ENCODE measurements at regions not wholly inside any gene's neighbourhood (a gene's known extent, or its start where the extent isn't known, plus 50 kb on each side); places are given as distances from the start of the nearest gene placed in this dataset.

DNA sequence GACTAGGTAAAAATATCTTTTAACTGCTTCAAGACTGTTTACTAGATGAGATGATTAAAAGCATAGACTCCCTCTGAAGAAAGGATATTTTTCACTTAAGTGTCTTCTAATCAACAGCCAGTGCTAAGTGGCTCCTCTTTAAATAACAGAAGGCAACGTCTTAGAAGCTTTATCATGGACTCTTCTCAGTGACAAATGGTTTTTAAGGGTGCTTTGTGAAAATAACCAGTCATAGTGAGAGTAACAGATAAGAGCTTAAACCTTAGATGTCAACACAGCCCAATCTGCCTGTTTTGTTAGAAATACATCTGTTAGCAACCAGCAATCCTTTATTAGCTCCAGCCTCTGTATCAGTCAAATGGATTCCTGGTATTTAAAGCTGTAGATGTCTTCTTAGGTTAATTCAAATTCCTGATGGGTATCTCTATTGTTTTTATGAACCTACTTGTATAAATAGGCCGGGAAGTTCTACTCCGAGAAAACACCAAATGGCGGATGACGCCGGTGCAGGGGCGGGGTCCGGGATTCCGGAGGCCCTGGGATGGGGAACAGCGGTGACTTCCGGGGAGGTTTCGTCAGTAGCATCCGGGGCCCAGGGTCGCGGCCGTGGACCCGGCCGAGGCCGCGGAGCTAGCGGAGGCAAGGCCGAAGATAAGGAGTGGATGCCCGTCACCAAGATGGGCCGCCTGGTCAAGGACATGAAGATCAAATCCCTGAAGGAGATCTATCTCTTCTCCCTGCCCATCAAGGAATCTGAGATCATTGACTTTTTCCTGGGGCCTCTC, 285.4 kb downstream of the GPR37 start:
- Histone ChIP-seq H3K9me1 (ENCODE audit: control insufficient read depth, insufficient read depth, low read length) (no peaks in the 10 kb centered on the region), H3K4me1 (replicated peaks in 1 of 2; ENCODE audit: control insufficient read depth in 2 of 2, insufficient read depth in 2 of 2, low read length in 2 of 2) (no peaks in the 10 kb centered on the region), H3K36me3 (ENCODE audit: control insufficient read depth, insufficient read depth, low read length) (no peaks in the 10 kb centered on the region), H4K20me1 (replicated peaks; ENCODE audit: control insufficient read depth, insufficient read depth, low read length) (no peaks in the 10 kb centered on the region), H3K79me2 (ENCODE audit: control insufficient read depth, insufficient read depth, low read length) (no peaks in the 10 kb centered on the region), H3K9me3 (replicated peaks; ENCODE audit: control insufficient read depth, insufficient read depth, low read depth, low read length) (no peaks in the 10 kb centered on the region), H2AFZ (ENCODE audit: low read depth, low read length) (no peak overlapping the region), H3K27ac (ENCODE audit: extremely low read depth, low read depth, low read length) (no peak overlapping the region), H3K27me3 (ENCODE audit: control insufficient read depth in 2 of 2, insufficient read depth in 2 of 2, low read length in 2 of 2) (no peaks in the 10 kb centered on the region), H3K4me2 (ENCODE audit: insufficient read depth, low read length) (no peak overlapping the region), H3K4me3 (no peak overlapping the region), H3K9ac (ENCODE audit: insufficient read depth in 1 of 2, low read depth in 2 of 2, low read length in 2 of 2) (no peak overlapping the region)
- FAIRE-seq: no peak
- peak in 1 of 4 experiments; percentile 7 for DNase-seq (ENCODE audit: extremely low read depth in 1 of 4, low spot score in 3 of 4)
- ChIA-PET POLR2A (no interaction called here), CTCF (ENCODE audit: low intra/inter-chr PET ratio) (no interaction called here)
- intact Hi-C loops (cut with micrococcal nuclease) (no loop called here), in situ Hi-C loops (cut with MboI) (no loop called here)
- 2% methylated on average over 24 of the region's 24 CpGs for WGBS (ENCODE audit: insufficient coverage, low coverage, missing lambda C conversion rate)
- no peak for ATAC-seq
- BruUV-seq (replicated peaks): no TSS peak
- no peak for TF ChIP-seq EWSR1 (IDR thresholded peaks at IDR 0.05; ENCODE audit: borderline replicate concordance, low read depth, partially characterized antibody)
- TF ChIP-seq, protein P1, sequence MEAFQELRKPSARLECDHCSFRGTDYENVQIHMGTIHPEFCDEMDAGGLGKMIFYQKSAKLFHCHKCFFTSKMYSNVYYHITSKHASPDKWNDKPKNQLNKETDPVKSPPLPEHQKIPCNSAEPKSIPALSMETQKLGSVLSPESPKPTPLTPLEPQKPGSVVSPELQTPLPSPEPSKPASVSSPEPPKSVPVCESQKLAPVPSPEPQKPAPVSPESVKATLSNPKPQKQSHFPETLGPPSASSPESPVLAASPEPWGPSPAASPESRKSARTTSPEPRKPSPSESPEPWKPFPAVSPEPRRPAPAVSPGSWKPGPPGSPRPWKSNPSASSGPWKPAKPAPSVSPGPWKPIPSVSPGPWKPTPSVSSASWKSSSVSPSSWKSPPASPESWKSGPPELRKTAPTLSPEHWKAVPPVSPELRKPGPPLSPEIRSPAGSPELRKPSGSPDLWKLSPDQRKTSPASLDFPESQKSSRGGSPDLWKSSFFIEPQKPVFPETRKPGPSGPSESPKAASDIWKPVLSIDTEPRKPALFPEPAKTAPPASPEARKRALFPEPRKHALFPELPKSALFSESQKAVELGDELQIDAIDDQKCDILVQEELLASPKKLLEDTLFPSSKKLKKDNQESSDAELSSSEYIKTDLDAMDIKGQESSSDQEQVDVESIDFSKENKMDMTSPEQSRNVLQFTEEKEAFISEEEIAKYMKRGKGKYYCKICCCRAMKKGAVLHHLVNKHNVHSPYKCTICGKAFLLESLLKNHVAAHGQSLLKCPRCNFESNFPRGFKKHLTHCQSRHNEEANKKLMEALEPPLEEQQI (IDR thresholded peaks at IDR 0.05): no peak
- peak; percentile 98 for TF ChIP-seq ZBTB17 (CRISPR knock-in tag; IDR thresholded peaks at IDR 0.05)
- no peak for TF ChIP-seq KLF6 (CRISPR knock-in tag; IDR thresholded peaks at IDR 0.05; ENCODE audit: borderline replicate concordance)
- no peak for TF ChIP-seq TGIF2 (CRISPR knock-in tag; IDR thresholded peaks at IDR 0.05)
- no peak for TF ChIP-seq PTTG1 (tag; IDR thresholded peaks at IDR 0.05; ENCODE audit: low read depth)
- no peak for TF ChIP-seq TAF15 (IDR thresholded peaks at IDR 0.05; ENCODE audit: low read depth, low read length)
- TF ChIP-seq MTA1 (IDR thresholded peaks at IDR 0.05; ENCODE audit: borderline replicate concordance): no peak
- TF ChIP-seq ZNF263 (CRISPR knock-in tag; IDR thresholded peaks at IDR 0.05; ENCODE audit: borderline replicate concordance): no peak
- TF ChIP-seq ELF2 (CRISPR knock-in tag; IDR thresholded peaks at IDR 0.05): no peak
- TF ChIP-seq ELF4 (CRISPR knock-in tag; IDR thresholded peaks at IDR 0.05): 0 out of 2 replicates have a peak, but pooled peaks have one; percentile 16
- TF ChIP-seq, protein P2, sequence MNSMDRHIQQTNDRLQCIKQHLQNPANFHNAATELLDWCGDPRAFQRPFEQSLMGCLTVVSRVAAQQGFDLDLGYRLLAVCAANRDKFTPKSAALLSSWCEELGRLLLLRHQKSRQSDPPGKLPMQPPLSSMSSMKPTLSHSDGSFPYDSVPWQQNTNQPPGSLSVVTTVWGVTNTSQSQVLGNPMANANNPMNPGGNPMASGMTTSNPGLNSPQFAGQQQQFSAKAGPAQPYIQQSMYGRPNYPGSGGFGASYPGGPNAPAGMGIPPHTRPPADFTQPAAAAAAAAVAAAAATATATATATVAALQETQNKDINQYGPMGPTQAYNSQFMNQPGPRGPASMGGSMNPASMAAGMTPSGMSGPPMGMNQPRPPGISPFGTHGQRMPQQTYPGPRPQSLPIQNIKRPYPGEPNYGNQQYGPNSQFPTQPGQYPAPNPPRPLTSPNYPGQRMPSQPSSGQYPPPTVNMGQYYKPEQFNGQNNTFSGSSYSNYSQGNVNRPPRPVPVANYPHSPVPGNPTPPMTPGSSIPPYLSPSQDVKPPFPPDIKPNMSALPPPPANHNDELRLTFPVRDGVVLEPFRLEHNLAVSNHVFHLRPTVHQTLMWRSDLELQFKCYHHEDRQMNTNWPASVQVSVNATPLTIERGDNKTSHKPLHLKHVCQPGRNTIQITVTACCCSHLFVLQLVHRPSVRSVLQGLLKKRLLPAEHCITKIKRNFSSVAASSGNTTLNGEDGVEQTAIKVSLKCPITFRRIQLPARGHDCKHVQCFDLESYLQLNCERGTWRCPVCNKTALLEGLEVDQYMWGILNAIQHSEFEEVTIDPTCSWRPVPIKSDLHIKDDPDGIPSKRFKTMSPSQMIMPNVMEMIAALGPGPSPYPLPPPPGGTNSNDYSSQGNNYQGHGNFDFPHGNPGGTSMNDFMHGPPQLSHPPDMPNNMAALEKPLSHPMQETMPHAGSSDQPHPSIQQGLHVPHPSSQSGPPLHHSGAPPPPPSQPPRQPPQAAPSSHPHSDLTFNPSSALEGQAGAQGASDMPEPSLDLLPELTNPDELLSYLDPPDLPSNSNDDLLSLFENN (IDR thresholded peaks at IDR 0.05; ENCODE audit: low read depth in 2 of 2, low read length in 2 of 2): no peak

All from K562 (cell line).